HFF-Myc (cell line): ENCODE measurements at regions not wholly inside any gene's neighbourhood (a gene's known extent, or its start where the extent isn't known, plus 50 kb on each side); places are given as distances from the start of the nearest gene placed in this dataset.

Source experiments
- DNase-seq: peaks from one replicate; pipeline ENCODE4 v3.0.0-alpha.2; 2011; ENCODE audit warnings: low read depth; ENCODE audit errors: extremely low read depth
- H3K4me3 ChIP-seq: replicated peaks from 2 replicates; pipeline ENCODE4 v1.5.1; 2011; ENCODE audit warnings: low read depth, mild to moderate bottlenecking, control low read depth, low read length
- TF ChIP-seq, protein P1 (sequence below): IDR thresholded peaks from 2 replicates; pipeline ENCODE4 v1.5.1; 2012; ENCODE audit warnings: mild to moderate bottlenecking, low read depth, low read length, control low read depth; ENCODE audit errors: missing control alignments

GRCh38 chr12:75720812-75721641 lies 209.6 kb upstream of the KRR1 start:
- TF ChIP-seq, protein P1, sequence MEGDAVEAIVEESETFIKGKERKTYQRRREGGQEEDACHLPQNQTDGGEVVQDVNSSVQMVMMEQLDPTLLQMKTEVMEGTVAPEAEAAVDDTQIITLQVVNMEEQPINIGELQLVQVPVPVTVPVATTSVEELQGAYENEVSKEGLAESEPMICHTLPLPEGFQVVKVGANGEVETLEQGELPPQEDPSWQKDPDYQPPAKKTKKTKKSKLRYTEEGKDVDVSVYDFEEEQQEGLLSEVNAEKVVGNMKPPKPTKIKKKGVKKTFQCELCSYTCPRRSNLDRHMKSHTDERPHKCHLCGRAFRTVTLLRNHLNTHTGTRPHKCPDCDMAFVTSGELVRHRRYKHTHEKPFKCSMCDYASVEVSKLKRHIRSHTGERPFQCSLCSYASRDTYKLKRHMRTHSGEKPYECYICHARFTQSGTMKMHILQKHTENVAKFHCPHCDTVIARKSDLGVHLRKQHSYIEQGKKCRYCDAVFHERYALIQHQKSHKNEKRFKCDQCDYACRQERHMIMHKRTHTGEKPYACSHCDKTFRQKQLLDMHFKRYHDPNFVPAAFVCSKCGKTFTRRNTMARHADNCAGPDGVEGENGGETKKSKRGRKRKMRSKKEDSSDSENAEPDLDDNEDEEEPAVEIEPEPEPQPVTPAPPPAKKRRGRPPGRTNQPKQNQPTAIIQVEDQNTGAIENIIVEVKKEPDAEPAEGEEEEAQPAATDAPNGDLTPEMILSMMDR: no peak
- DNase-seq: no peak
- H3K4me3 ChIP-seq: no peak overlapping the region

- H3K4me3 ChIP-seq: no peak overlapping the region
- no peak for DNase-seq
- TF ChIP-seq, protein P1: no peak
These were observed 206.5 kb upstream of the KRR1 start for GRCh38 chr12:75717902-75718301.

- TF ChIP-seq, protein P1: no peak
- no peak overlapping the region for H3K4me3 ChIP-seq
- no peak for DNase-seq
These were observed 205.0 kb upstream of the KRR1 start for GRCh38 chr12:75716291-75717025.

DNA sequence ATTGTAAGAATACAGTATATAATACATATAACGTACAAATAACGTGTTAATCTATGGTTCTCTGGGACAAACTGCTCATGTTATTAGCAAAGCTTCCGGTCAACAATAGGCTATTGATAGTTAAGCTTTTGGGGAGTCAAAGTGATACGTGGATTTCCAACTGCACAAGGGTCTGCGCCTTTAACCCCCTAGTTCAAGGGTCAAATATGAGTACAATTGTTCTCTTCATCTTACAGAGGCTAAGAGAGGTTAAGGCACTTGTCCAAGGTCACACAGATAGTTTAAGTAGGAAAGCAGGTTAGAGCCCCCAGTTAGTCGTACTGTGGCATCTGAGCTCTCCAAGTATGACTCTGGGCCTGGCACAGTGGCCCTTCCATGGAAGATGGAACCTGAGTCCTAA lies 204.3 kb upstream of the KRR1 start:
- TF ChIP-seq, protein P1: no peak
- no peak for DNase-seq
- H3K4me3 ChIP-seq: no peak overlapping the region

DNA sequence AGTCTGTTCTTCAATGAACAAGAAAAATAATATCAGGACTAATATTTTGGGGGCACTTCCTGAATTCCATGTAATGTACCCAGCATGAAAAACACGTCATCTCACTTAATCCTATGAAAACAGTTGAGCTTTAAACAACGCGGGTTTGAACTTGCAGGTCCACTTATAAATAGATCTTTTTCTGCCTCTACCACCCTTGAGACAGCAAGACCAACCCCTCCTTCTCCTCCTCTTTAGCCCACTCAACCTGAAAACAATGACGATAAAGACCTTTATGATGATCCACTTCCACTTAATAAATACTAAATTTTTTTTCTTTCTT lies 203.9 kb upstream of the KRR1 start:
- no peak overlapping the region for H3K4me3 ChIP-seq
- TF ChIP-seq, protein P1: no peak
- no peak for DNase-seq

- no peak overlapping the region for H3K4me3 ChIP-seq
- DNase-seq: no peak
- TF ChIP-seq, protein P1: no peak
These were observed 203.3 kb upstream of the KRR1 start for GRCh38 chr12:75714462-75715322.
